NOMO-1 (cell line): ENCODE measurements at regions not wholly inside any gene's neighbourhood (a gene's known extent, or its start where the extent isn't known, plus 50 kb on each side); places are given as distances from the start of the nearest gene placed in this dataset.

Experiments
- DNase-seq, 2 experiments: peaks; one replicate each; lab custom pipeline; 2025; ENCODE audit not compliant: unreplicated experiment in 2 of 2; lab: John Stamatoyannopoulos, UW

DNA sequence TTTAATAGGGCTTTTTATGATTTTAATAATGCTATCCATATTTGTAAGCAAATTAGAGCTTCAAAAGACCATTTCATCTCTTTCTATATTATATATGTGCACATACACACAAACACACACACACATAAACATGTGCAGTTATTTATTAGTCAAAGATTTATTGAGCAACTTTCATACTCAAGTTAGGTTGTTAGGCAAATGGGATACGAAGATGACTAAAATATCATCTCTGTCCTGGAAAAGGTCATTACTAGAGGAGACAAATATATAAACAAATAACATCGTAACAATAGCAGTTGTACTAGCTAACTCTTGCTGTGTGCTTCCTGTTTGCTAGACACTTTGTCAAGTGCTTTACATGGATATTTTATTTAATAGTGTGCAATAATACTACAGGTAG, 307.9 kb downstream of the SNX13 start:
- DNase-seq = no peak

DNA sequence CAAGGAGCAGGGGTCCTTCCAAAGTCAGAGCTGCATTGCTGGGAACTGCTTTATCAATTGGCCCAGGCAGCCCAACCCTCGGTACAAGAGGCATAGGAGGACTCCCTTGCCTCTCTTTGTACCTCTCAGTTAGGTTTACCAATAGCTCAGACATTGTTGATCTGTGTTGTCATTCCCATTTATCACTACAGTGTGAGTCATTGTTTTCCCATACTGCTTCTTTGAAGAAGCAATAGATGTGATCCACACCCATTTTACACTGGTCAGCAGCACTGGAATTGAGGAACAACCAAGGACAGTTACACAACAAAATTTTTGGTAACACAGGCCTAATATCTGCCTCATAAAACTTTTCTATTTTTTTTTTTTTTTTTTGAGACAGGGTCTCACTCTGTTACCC, 307.2 kb downstream of the SNX13 start:
- peak; percentile 7 to 23 for DNase-seq

DNA sequence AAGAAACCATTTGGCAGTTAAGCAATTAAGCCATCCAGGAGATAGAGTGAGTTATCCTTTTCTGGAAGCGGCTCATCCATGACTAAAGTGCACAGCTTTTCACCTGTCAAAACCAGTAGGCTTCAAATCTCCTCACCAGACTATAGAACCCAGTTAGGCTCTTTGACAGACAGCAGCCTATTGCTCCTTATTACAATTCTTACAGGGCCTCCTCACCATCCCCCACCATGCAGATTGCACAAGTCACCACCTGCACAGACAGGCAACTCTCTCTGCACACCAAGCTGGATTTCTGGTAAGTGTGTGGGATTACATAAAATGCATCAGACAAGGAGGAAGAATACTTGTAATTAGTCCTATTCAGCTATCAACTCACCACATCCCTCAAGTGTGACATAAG, 301.6 kb downstream of the SNX13 start:
- peak; percentile 77 to 78 for DNase-seq

DNA sequence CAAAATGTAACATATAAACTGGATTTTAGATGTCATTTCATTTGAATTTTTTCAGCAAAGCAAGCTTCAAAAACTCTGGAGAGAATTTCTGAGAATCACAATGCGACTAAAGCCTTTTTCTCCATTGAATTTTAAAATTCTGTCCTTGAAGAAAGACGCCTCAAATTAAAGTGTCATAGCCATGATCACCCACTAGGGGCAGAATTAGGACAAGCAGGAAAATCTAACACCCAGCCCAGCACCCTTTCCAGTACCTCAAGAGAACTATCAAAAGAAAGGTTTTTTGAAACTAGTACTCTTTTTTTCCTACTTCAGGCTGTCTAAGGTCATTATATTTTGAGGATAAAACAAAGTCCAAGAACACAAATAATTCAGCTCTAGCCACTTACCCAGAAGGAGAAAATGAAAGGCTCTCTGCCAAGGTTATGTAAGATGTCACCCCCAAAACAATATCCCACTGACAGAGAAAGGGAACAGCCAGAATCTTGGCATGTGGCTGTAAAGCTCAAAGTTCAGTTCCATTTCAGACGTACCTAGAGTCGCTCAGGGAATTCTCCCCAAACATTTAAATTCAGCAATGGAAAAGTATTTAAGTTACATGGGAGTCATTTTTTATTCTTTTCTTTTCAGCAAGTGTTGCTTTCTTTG, 299.4 kb downstream of the SNX13 start:
- peak in 1 of 2 experiments; percentile 4 for DNase-seq

DNA sequence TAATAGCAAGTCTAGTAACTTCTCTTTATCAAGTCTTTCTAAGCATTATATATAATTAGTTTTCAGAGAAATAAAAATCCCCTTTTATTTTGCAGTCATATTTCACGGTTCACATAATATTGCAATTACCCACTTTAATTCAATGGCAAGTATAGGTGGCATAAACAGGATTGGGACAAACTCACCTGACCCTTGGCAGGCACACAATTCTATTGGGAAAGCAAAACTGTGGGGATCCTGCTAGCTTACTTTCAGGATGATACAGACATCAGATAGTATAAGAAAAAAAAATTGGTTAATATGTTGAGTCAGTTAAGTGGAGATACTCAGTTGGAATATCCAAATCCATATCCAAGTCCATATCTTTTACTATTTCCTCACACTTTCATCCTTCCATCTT, 294.8 kb downstream of the SNX13 start:
- no peak for DNase-seq

DNA sequence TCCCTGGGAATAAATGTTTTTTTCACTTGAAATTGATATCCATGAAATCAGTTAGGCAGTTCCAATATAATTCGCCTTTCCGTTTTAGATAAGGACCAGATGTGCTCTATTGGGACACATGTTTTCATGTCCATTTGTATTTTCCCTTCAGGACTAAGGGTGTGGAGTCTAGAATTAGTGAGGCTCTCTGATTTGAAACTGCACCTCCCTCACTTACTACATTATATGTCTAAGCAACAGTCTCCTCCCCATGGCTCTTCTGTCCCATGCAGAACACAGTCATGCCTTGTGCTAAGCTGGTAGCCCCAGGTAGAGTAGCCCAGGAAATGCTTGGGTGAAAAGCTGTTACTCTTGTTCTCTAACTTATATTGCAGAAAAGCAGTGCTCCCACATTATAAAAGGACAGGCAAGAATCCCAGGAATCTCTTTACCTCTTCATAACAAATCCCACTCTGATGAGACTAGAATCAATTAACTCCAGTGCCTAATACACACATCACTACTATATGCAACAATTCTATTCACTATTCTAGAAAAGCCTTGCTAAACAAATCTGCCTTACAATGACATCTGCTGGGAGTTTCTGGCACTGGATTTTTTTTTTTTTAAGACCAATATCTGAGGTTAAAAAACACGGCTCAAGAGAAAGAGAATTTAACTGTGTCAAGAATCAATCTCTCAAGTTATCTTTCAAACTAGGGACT, 293.9 kb downstream of the SNX13 start:
- DNase-seq = peak; percentile 17 to 41

DNA sequence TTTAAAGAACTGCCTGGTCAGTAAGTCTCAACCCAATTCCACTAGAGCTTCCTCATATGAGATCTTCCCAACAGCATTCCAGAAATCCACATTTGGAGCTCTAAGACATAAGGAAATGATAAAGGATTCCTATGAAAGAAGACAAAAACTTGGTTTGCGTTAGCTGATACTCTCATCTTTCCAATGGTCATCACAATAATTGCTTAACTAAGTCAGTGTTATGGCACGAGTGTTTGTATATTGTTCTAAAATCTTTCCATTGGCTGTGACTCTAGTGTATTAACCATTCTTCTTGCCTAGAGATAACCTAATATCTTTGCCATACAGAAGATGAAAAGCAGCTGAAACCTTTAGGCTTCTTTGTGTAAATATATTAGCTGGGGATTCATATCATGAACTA, 289.0 kb downstream of the SNX13 start:
- DNase-seq = no peak

DNA sequence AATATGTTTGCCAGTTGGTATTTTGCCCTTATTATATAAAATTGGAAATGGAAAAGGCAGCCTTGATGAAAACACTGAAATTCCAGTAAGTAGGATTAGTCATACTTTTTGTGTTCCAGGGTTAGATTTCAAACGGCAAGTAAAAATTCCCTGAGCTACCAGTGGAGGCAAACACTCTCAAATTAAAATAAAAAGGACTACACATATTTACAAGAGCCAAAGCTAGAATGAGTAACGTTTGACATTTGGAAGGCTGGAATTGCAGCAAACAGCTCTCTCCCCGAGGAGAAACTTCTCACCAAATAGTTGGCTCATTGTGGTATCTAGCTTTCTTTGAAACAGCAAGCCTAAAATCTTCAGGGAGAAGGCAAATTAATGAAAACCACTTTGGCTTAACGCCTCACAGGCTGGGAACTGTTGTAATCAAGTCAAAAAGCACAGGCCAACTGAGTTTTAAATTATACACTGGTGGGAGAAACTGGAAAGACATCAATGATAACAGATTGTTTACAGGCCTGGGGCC, 288.4 kb downstream of the SNX13 start:
- DNase-seq = no peak

DNA sequence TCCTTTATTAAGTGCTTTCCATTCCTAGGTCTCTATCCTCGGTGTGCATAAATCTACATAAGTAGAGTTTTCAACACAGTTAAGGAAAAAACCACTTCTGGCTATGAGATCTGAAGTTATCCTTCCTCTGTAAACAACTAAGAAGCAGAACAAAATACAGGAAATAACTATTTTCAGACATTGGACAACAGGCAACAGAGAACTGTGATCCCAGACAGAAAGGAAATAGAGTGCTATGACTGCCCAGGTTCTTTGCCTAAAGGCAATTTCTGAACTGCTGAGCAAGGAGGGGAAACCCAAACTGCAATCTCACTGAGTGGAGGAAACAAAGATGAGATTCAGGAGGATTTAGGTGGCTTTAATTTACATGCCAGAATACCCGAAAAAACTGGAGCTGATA, 285.4 kb downstream of the SNX13 start:
- no peak for DNase-seq

DNA sequence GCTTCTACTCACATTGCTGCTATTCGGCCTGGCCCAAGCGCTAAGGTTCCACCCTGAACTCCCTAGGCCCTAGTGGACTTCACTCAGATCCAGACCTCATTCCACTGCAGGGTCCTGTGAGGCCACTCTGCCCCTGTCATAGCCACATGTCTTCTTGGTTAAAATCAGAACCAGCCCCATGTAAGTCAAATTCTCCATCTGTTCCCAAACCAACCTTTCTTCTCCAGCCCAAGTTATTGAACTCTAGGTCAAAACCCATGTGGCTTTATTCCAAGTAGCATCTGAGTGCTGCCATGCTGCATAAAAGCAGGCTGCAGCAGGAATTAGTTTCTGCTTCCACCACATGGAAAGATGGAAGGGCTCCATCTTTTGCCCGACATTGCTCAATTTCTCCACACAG, 281.2 kb downstream of the SNX13 start:
- DNase-seq = no peak

DNA sequence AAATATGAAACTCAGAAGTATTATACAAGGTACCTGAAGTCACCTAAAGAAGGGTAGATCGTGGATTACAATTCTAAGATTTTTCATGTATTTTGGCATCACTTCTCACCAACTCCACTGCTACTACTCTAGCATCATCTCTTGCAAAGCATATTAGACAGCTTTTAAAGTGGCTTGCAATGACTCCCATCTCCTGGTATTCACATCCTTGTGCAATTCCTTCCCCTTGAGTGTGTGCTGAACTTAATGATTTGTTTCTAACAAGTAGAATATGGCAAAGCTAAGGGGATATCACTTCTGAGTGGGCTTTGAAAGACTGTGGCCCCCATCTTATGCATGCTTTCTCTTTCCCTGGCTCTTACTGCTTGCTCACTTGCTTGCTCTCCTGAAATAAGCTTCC, 280.2 kb downstream of the SNX13 start:
- DNase-seq = no peak

DNA sequence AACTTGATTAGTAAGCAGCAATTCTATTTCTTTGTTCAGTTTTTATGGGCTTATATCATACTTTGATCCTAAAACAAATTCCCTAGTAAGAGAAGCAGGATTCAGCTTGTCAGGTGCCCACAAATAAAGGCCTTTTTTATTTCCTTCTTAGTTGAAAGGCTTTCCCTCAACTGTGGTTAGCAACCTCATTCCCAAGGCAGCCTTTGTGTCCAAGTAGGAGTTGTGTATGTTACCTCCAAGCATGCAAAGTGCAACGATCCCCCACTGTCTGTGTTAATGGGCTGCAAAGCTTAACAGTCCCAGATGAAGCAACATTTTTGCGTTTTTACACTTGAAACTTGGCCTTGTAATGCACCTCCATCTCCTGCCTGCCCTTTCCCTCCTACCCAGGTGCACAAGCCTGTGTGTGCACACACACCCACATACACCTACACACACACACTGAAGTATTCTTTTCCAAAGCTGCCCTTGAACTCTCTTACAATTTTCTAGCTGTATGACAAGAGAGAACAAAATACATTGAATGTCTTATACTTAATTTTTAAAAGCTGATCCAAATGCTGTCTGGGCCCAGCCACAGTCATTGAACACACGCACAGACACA, 278.2 kb downstream of the SNX13 start:
- DNase-seq = no peak

DNA sequence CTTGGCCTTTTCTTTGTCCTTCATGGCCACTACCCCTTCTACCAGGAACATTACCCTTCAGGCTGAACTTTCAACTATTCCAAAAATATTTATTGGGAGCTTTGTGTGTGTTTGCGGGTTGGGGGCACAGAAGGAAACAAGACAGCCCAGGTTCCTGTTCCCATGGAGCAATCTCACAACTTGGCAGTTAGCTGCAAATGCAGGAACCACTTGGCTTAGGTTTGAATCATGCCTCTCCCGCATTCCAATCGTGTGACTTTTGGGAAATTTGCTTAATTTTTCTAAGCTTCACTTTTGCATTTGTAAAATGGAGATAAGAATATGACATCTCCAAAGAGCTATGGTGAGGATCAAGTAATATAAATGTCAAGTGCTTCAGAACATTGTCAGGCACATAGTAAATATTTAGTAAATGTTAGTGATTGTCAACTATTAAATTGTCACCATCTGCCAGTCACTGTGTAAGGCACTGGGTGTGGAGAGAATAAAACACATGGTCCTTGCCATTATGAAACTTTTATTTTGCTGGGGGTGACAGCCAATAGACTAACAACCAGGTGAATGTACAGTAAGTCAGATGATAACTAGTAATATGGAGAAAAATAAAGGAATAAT, 277.1 kb downstream of the SNX13 start:
- no peak for DNase-seq

DNA sequence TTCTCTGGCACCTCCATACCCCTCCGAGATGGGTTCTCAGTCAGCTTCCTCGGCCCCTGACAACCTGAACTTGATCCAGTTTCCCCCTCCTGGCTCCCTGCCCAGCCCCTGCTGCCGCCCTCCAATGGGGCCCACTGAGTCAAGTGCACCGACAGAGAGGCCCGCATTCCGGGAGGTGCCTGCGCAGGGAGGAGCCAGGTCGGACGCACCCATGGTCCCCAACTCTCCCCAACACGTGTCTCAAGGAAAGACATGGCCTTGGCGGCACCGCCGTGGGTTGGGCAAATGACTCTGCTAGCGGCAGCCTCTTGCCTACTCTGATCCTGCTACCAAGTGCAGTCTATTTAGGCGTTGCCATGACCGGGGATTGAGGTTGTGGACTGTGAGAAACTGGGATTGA, 275.3 kb downstream of the SNX13 start:
- no peak for DNase-seq

DNA sequence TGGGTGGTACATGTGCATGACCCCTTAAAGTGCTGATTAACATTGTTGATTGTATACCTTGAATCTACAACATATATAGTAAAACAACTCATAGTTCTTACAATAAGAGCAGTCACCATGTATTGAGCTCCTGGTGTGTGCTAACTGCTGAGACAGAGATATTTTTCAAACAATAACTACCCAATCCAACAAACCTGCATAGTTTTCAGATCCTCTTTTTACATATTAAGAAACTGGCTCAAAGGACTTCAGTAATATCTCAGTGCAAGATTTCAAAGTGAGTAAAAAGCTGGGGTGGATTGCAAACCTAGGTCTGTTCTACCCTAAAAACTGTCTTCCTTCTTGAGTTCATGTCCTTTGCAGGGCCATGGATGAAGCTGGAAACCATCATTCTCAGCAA, 272.2 kb downstream of the SNX13 start:
- DNase-seq = peak; percentile 43 to 48

DNA sequence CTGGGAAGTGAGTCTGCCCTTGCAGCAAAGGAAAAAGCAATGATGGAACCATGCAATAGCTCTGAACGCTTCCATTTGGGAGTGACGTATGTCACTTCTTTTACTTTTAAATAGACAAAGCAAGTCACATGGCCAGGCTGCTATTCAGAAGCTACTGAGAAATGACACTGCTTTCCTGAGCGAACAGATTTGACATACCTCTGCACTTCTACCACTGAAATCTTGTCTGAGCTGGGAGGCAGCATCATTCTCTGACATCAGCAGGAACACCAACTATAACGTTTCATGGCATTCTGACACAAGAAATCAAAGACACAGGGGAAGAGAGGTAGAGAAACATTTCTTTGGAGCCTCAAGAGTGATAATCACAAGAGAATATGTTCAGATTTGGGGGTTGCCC, 271.1 kb downstream of the SNX13 start:
- no peak for DNase-seq

DNA sequence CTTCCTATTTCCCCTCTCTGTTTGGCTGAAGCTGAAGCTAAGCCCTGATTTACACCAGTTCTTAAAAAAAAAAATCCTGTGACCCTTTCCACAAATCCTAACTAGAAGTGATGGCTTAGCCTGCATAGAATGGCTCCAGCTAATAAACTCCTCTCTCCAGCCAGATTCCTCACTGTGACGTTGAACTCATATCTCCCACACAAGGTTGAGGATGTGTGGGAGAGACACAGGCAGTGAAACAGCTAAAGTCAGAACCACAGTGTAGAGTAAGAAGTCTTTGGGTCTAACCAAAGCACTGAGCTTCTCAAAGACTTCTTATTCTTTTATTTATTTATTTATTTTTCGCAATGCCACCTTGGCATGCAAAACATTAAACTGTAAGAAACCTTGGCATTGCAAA, 268.3 kb downstream of the SNX13 start:
- DNase-seq = no peak

DNA sequence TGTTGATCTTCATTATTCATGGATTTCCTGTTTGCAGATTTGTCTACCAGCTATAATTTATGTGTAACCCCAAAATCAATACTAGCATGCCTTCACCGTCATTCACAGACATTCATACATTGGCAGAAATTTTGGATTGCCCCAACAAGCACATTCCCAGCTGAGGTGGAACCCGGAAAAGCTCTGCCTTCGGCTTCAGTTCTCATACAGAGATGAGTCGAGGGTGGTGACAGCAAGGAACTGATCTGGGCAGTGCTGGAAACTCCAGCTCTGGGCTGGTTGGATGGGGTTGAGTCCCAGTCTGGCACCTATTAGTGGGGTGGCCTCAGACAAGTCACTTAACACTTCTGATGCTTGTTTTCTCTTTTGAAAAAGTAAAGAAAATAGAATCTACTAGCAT, 267.5 kb downstream of the SNX13 start:
- DNase-seq = no peak

DNA sequence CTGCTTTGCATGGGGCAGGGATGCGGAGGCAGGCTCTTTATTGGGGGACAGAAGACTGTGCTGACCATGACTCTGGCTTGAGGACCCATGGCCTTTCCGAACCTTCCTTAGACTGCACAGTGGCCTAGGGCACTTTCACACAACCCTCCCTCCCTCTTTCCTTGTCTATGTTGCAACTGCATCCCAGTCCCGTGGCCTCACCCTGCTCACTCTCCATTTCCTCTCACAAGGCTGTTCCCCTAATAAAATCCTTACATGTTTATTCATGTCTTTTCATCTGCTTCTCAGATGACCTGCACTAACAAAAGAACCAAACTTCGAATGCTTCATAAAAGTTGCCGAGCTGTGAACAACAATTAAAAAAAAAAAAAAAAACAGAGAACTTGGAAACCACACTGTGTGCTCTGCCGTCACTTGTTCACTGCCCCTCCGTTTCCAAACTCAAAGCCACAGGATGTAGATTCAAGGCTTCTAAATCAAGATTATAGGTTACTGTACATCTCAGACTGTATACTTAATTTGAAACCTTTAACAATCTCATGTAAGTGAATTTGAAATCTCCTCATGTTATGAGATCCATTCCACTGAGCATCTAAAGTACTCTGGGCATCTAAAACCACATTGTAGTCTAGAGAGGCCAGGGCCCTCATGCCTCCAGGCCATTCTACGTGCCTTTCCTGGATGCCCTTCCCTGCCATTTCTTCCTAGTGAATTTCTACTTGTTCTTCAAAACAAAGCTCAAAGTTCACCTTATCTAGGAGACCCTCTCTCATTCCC, 265.9 kb downstream of the SNX13 start:
- no peak for DNase-seq

DNA sequence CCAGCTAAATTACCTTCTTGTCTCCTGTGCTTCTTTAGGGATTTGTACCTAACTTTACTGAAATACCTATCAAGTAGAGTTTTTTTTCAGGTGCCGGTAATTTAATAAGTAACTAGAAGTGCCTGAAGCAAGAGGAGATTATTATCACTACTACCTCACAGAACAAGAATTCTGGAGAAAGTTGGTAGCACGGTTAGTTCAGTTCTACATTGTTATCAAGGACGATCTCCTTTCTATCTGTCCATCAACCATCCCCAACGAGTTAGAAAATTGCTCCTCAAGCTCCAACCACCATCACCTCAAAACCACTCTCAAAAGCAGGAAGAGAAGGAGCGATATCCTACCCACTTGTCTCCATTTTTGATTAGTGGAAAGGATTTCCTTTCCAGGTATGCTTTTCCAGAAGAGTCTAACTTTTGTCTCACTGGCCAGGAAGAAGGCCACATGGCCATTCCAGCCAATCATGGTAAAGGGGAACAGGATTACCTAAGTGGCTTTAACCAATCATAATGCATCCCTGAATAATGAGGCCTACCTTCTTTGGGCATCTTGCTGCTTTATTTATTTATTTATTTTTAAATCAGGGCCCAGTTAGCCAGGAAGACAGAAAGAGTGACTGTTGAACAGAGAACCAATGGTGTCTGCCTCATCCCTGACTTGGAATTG, 265.2 kb downstream of the SNX13 start:
- no peak for DNase-seq
